ENCODE measurements at regions not wholly inside any gene's neighbourhood (a gene's known extent, or its start where the extent isn't known, plus 50 kb on each side); places are given as distances from the start of the nearest gene placed in this dataset.

GRCh38 chr3:153528473-153528872 is 366.4 kb downstream of the RAP2B start:
- Histone ChIP-seq H3K4me1 (ENCODE audit: insufficient read depth, low read length) (no peaks in the 10 kb centered on the region), H3K27ac (ENCODE audit: low read depth in 1 of 2, low read length in 2 of 2) (no peak overlapping the region), H3K4me3 (ENCODE audit: low read length) (no peak overlapping the region), H3K27me3 (ENCODE audit: control insufficient read depth in 1 of 2, insufficient read depth in 2 of 2, low read length in 2 of 2) (no peaks in the 10 kb centered on the region), H3K9me3 (ENCODE audit: control insufficient read depth in 1 of 2, insufficient read depth in 1 of 2, low read length in 2 of 2) (peaks cover 0 to 9% of the 10 kb centered on the region in 2 experiments), H3K36me3 (ENCODE audit: insufficient read depth, low read length) (no peaks in the 10 kb centered on the region)
- ATAC-seq (ENCODE audit: poor library complexity): no peak
- intact Hi-C loops (cut with DNase I, micrococcal nuclease): no loop called here
- peaks cover 6% of the 10 kb centered on the region for H3K9me3 Mint-ChIP-seq
- H3K27ac Mint-ChIP-seq: no peak overlapping the region
- H3K27me3 Mint-ChIP-seq: no peaks in the 10 kb centered on the region
- TF ChIP-seq CTCF (IDR thresholded peaks at IDR 0.05): no peak
- no peak for DNase-seq
- ChIA-PET CTCF (no interaction called here), POLR2A (no interaction called here)
- H3K4me3 Mint-ChIP-seq: no peak overlapping the region
- no peaks in the 10 kb centered on the region for H3K4me1 Mint-ChIP-seq (ENCODE audit: low read depth)
- H3K36me3 Mint-ChIP-seq (ENCODE audit: low read depth): no peaks in the 10 kb centered on the region

- Histone ChIP-seq H3K27ac (ENCODE audit: low read depth in 1 of 2, low read length in 2 of 2) (no peak overlapping the region), H3K4me3 (ENCODE audit: low read length) (no peak overlapping the region), H3K36me3 (ENCODE audit: insufficient read depth, low read length) (no peaks in the 10 kb centered on the region), H3K9me3 (ENCODE audit: control insufficient read depth in 1 of 2, insufficient read depth in 1 of 2, low read length in 2 of 2) (peaks cover 0 to 3% of the 10 kb centered on the region in 2 experiments), H3K27me3 (ENCODE audit: control insufficient read depth in 1 of 2, insufficient read depth in 2 of 2, low read length in 2 of 2) (no peaks in the 10 kb centered on the region), H3K4me1 (ENCODE audit: insufficient read depth, low read length) (no peaks in the 10 kb centered on the region)
- no peak for DNase-seq
- intact Hi-C loops (cut with DNase I, micrococcal nuclease): no loop called here
- no peaks in the 10 kb centered on the region for H3K36me3 Mint-ChIP-seq (ENCODE audit: low read depth)
- no peak for ATAC-seq (ENCODE audit: poor library complexity)
- H3K4me1 Mint-ChIP-seq (ENCODE audit: low read depth): no peaks in the 10 kb centered on the region
- H3K4me3 Mint-ChIP-seq: no peak overlapping the region
- no peak overlapping the region for H3K27ac Mint-ChIP-seq
- H3K9me3 Mint-ChIP-seq: peaks cover 3% of the 10 kb centered on the region
- H3K27me3 Mint-ChIP-seq: no peaks in the 10 kb centered on the region
- CTCF ChIA-PET: interaction anchor here (0.7 to 1.7 kb wide), 3 partner anchors 13 to 54 kb away, joined by 3 to 4 read pairs (median 4); no protein-coding TSS in a partner anchor
- POLR2A ChIA-PET: interaction anchor here (0.6 kb wide), 1 partner anchor 89 kb away, joined by 3 read pairs; no protein-coding TSS in a partner anchor
- no peak for TF ChIP-seq CTCF (IDR thresholded peaks at IDR 0.05)
These were observed 377.2 kb downstream of the RAP2B start for GRCh38 chr3:153539263-153539662.

GRCh38 chr3:153545471-153545870 is 383.4 kb downstream of the RAP2B start:
- ATAC-seq (ENCODE audit: poor library complexity) (no peak), DNase-seq (no peak)
- H3K9me3 Mint-ChIP-seq: no peaks in the 10 kb centered on the region
- no peaks in the 10 kb centered on the region for H3K36me3 ChIP-seq (ENCODE audit: insufficient read depth, low read length)
- H3K4me1 Mint-ChIP-seq (ENCODE audit: low read depth): no peaks in the 10 kb centered on the region
- H3K36me3 Mint-ChIP-seq (ENCODE audit: low read depth): no peaks in the 10 kb centered on the region
- H3K4me1 ChIP-seq (ENCODE audit: insufficient read depth, low read length): no peaks in the 10 kb centered on the region
- H3K27me3 ChIP-seq (ENCODE audit: control insufficient read depth in 1 of 2, insufficient read depth in 2 of 2, low read length in 2 of 2): no peaks in the 10 kb centered on the region
- no peak overlapping the region for H3K27ac ChIP-seq (ENCODE audit: low read depth in 1 of 2, low read length in 2 of 2)
- H3K4me3 Mint-ChIP-seq: no peak overlapping the region
- H3K4me3 ChIP-seq (ENCODE audit: low read length): no peak overlapping the region
- ChIA-PET CTCF (no interaction called here), POLR2A (no interaction called here)
- no peaks in the 10 kb centered on the region for H3K27me3 Mint-ChIP-seq
- no peak overlapping the region for H3K27ac Mint-ChIP-seq
- TF ChIP-seq CTCF (IDR thresholded peaks at IDR 0.05): no peak
- H3K9me3 ChIP-seq (ENCODE audit: control insufficient read depth in 1 of 2, insufficient read depth in 1 of 2, low read length in 2 of 2): peaks cover 0 to 3% of the 10 kb centered on the region in 2 experiments
- intact Hi-C loops (cut with DNase I, micrococcal nuclease): no loop called here
